Activated CD8-positive, alpha-beta memory T cell treated with anti-CD3 and anti-CD28 coated beads, Interleukin-2, amount 10 ng/mL, durations not matched to agents 7 days and 5 days (primary cell): ENCODE measurements at regions not wholly inside any gene's neighbourhood (a gene's known extent, or its start where the extent isn't known, plus 50 kb on each side); places are given as distances from the start of the nearest gene placed in this dataset.

ENCODE experiments used
- ATAC-seq: fragments of 150-1000 bp; cut with Tn5 transposase; one replicate; pipeline ENCODE4 v1.10.0; 2021; ENCODE audit warnings: moderate library complexity
- CTCF ChIA-PET: fragments of 350-600 bp; sonication (Branson Sonifier 250); formaldehyde crosslinking; loops from one replicate; lab custom pipeline; 2021; ENCODE audit warnings: antibody characterized with exemption; lab: Charles Lee
- DNase-seq: peaks from one replicate; pipeline ENCODE4 v3.0.0-alpha.2; 2020
- H3K27ac Mint-ChIP-seq: one replicate; pipeline ENCODE4 v1.8.0; 2021; ENCODE audit warnings: mild to moderate bottlenecking, mixed read lengths
- H3K27me3 Mint-ChIP-seq: one replicate; pipeline ENCODE4 v1.8.0; 2021; ENCODE audit warnings: mixed read lengths
- H3K36me3 Mint-ChIP-seq: one replicate; pipeline ENCODE4 v1.8.0; 2021; ENCODE audit warnings: mild to moderate bottlenecking, mixed read lengths
- H3K4me1 Mint-ChIP-seq: one replicate; pipeline ENCODE4 v1.8.0; 2021; ENCODE audit warnings: mixed read lengths
- H3K4me3 Mint-ChIP-seq: one replicate; pipeline ENCODE4 v1.8.0; 2021; ENCODE audit warnings: mild to moderate bottlenecking, moderate library complexity, mixed read lengths
- H3K9me3 Mint-ChIP-seq: one replicate; pipeline ENCODE4 v1.8.0; 2022; ENCODE audit warnings: low read depth, mixed read lengths

DNA sequence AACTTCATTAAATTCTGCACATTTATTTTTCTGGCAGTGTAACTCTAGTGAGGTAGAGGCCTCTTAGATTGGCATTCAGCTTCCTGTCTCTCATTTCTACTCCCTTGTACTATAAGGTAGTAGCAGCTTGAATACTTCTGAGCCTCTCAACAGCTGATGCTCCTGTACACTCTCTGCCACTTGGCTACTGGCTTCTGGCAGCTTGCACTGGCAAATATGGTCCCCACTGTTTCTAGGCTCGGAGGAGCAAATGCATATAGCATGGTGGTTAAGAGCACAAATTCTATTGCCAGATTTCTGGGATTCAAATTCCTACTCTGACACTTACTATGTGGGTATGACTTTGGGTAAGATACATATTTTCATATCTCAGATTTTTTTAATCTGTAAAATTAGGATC, 292.8 kb upstream of the ADGRB3 start:
- DNase-seq (no peak), ATAC-seq (no peak)
- Mint-ChIP-seq H3K4me1 (no peaks in the 10 kb centered on the region), H3K9me3 (no peaks in the 10 kb centered on the region), H3K27me3 (no peaks in the 10 kb centered on the region), H3K36me3 (no peaks in the 10 kb centered on the region), H3K27ac (no peak overlapping the region), H3K4me3 (no peak overlapping the region)
- CTCF ChIA-PET: no interaction called here

DNA sequence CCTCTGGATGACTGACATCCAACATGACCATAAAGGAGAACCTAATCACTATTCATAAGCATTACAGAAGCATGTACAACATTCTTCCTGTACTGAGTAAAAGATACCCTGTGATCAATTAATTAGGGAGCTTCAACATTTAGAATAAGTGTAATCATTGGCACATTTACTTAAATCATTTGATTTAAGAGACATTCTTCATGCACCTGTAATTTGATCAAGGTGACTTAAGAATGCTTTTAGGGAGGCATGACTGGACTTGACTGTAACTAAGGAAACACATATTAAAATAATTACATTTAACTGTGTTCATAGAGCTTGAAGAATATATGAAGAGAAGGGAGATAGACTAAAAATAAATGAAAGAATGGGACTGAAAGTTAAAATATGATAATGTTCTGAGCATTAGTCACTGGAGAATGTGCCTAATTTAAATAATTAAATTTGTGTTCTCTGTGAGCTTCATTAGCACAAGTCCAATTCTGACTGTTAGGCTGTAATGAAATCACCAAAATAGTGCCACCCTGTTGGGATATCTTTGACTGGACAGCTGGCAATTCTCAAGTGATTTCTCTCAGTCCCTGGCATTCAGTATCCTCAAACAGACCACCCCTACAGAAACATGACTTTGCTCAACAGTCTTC, 295.5 kb upstream of the ADGRB3 start:
- Mint-ChIP-seq H3K27ac (no peak overlapping the region), H3K27me3 (no peaks in the 10 kb centered on the region), H3K36me3 (no peaks in the 10 kb centered on the region), H3K4me3 (no peak overlapping the region), H3K4me1 (no peaks in the 10 kb centered on the region), H3K9me3 (no peaks in the 10 kb centered on the region)
- no peak for DNase-seq
- ATAC-seq: no peak
- CTCF ChIA-PET: interaction anchor here (0.6 kb wide), 1 partner anchor 304 kb away, joined by 4 read pairs; no protein-coding TSS in a partner anchor

DNA sequence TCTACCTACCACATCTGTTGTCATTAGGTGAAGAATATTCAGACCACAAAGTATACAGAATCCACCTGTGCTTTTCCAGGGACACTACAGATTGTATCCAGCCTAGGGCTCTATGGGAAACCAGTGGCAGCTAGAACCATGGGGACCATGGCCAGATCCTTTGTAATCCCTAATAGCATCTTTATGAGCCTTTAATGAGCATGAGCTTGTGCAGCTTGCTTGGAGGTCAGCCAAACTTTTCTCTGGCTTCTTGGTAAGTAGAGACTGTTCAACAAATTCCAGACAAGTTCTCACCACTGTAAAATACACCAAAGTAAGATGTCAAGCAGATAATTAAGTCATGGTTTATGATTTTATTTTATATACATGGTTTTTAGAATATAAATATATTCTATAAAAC, 301.6 kb upstream of the ADGRB3 start:
- Mint-ChIP-seq H3K27ac (no peak overlapping the region), H3K4me1 (no peaks in the 10 kb centered on the region), H3K9me3 (peaks cover 6% of the 10 kb centered on the region), H3K4me3 (no peak overlapping the region), H3K27me3 (no peaks in the 10 kb centered on the region), H3K36me3 (no peaks in the 10 kb centered on the region)
- CTCF ChIA-PET: no interaction called here
- ATAC-seq (no peak), DNase-seq (no peak)

DNA sequence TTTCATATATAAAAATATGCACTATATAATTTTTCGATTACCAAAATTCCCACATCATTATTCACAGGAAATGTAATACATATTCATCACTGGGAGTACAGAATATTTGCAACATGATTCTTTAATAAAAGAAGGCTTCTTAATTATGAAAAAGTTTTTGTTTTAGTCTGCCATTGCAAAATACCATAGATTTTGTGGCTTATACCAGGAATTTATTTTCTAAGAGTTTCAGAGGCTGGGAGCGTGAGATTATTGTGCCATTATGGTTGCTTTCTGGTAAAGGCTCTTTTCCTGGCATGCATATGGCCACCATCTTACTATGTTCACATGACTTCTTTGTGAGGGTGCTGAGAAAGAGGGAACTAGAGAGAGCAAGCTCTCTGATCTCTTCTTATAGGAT, 306.9 kb upstream of the ADGRB3 start:
- no peak for DNase-seq
- ATAC-seq: no peak
- H3K27ac Mint-ChIP-seq: no peak overlapping the region
- no peaks in the 10 kb centered on the region for H3K4me1 Mint-ChIP-seq
- CTCF ChIA-PET: no interaction called here
- no peak overlapping the region for H3K4me3 Mint-ChIP-seq
- H3K36me3 Mint-ChIP-seq: no peaks in the 10 kb centered on the region
- H3K9me3 Mint-ChIP-seq: peaks cover 5% of the 10 kb centered on the region
- H3K27me3 Mint-ChIP-seq: no peaks in the 10 kb centered on the region

DNA sequence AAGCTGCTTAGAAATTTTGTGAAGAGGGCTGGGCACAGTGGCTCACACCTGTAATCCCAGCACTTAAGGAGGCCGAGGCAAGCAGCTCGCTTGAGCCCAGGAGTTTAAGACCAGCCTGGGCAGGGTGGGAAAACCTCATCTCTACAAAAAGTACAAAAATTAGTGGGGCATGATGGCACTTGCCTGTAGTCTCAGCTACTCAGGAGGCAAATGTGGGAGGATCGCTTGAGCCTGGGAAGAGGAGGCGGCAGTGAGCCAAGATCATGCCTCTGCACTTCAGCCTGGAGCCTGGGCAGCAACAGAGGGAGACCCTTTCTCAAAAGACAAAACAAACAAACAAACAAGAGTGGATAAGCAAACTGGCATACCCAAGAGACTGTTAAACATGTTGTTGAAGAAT, 308.3 kb upstream of the ADGRB3 start:
- DNase-seq (no peak), ATAC-seq (no peak)
- H3K27ac Mint-ChIP-seq: no peak overlapping the region
- CTCF ChIA-PET: no interaction called here
- no peaks in the 10 kb centered on the region for H3K4me1 Mint-ChIP-seq
- no peaks in the 10 kb centered on the region for H3K27me3 Mint-ChIP-seq
- H3K4me3 Mint-ChIP-seq: no peak overlapping the region
- H3K9me3 Mint-ChIP-seq: peaks cover 3% of the 10 kb centered on the region
- H3K36me3 Mint-ChIP-seq: no peaks in the 10 kb centered on the region

DNA sequence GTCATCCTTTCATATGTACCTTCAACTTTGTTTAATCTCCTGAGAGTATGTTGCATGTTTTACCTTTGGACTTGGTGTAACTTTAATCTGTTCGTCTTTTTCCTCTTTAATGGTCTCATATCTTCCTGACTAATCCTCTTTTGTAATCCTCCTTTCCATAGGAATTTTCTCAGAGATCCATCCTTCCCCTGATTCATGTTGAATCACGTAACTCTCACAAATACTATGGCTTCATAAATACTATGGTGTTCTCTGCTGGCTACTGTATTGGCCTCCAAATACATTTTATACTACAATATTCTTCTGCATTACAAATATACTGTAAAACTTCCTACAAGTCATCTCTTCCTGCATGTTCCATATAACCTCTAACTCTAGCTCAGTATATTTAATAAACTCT, 317.7 kb upstream of the ADGRB3 start:
- Mint-ChIP-seq H3K4me1 (no peaks in the 10 kb centered on the region), H3K9me3 (peaks cover 4% of the 10 kb centered on the region), H3K27me3 (no peaks in the 10 kb centered on the region), H3K27ac (no peak overlapping the region), H3K4me3 (no peak overlapping the region), H3K36me3 (no peaks in the 10 kb centered on the region)
- CTCF ChIA-PET: no interaction called here
- DNase-seq (no peak), ATAC-seq (no peak)

DNA sequence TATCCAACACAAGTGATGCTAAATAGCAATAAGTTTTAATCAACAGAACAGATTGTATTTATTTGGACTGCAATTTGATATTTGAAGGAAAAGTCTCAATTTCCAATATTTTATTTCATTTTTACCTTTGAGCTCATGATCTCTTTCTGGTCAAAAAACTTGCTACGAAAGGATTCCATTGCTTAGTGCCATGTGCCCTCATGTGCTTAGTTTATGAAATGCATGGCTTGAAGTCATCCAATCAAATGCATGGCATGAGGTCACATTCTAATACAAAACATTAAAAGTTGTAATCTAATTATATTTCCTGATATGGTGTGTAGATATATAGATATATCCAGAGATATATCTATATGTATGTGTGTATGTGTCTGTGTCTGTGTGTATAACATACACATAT, 321.2 kb upstream of the ADGRB3 start:
- ATAC-seq: no peak
- no peaks in the 10 kb centered on the region for H3K9me3 Mint-ChIP-seq
- H3K36me3 Mint-ChIP-seq: no peaks in the 10 kb centered on the region

DNA sequence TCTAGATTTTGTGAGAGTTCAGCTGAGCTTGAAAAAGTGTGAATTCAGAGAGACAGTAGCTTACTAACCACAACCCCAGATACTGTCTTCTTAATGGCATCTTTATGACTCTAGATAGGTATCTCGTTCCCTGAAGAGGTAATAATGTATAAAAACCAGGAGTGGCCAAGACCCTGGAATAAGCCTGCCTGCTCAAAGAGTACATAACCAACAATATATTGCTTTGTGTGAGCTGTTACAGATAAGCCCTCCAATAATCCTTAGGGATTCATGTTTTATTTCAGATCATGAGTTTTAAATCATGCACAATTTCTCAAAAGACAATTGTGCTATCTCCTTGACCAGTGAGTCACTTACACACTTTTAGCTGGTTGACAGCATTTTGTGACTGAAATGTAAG, 327.8 kb upstream of the ADGRB3 start:
- H3K4me3 Mint-ChIP-seq: no peak overlapping the region
- no peak for ATAC-seq
- CTCF ChIA-PET: no interaction called here
- H3K9me3 Mint-ChIP-seq: peaks cover 10% of the 10 kb centered on the region
- no peak for DNase-seq
- no peaks in the 10 kb centered on the region for H3K27me3 Mint-ChIP-seq
- no peaks in the 10 kb centered on the region for H3K4me1 Mint-ChIP-seq
- H3K27ac Mint-ChIP-seq: no peak overlapping the region
- H3K36me3 Mint-ChIP-seq: no peaks in the 10 kb centered on the region

More for the DNA sequence above, 321.2 kb upstream of the ADGRB3 start:
- Mint-ChIP-seq H3K4me3 (no peak overlapping the region), H3K27me3 (no peaks in the 10 kb centered on the region), H3K4me1 (no peaks in the 10 kb centered on the region), H3K27ac (no peak overlapping the region)
- DNase-seq: no peak
- CTCF ChIA-PET: no interaction called here

DNA sequence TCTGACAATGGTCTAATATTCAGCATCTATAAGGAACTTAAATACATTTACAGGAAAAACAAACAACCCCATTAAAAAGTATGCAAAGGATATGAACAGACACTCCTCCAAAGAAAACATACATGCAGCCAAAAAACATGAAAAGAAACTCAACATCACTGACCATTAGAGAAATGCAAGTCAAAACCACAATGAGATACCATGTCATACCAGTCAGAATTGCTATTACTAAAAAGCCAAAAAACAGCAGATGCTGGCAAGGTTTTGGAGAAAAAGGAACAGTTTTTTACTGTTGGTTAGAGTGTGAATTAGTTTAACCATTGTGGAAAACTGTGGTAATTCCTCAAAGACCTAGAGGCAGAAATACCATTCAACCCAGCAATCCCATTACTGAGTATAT, 339.0 kb upstream of the ADGRB3 start:
- Mint-ChIP-seq H3K4me1 (no peaks in the 10 kb centered on the region), H3K9me3 (peaks cover 2% of the 10 kb centered on the region), H3K4me3 (no peak overlapping the region), H3K27ac (no peak overlapping the region), H3K27me3 (no peaks in the 10 kb centered on the region), H3K36me3 (no peaks in the 10 kb centered on the region)
- DNase-seq (no peak), ATAC-seq (no peak)
- CTCF ChIA-PET: no interaction called here

DNA sequence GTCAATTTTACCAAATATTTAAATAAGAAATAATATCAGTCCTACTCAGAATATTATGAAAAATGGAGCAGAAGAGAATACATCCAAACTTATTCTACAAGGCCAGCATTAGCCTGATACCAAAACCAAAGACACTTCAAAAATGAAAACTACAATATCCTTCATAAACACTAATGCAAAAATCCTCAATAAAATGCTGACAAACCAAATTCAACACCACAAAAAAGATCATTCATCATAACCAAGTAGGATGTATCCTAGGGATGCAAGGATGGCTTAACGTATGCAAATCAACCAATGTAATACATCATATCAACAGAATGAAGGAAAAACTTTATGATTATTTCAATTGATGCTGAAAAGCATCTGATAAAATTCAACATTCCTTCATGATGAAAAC, 352.4 kb upstream of the ADGRB3 start:
- no peaks in the 10 kb centered on the region for H3K36me3 Mint-ChIP-seq
- CTCF ChIA-PET: no interaction called here
- DNase-seq: no peak
- no peaks in the 10 kb centered on the region for H3K4me1 Mint-ChIP-seq
- H3K9me3 Mint-ChIP-seq: no peaks in the 10 kb centered on the region
- no peak overlapping the region for H3K27ac Mint-ChIP-seq
- no peak overlapping the region for H3K4me3 Mint-ChIP-seq
- no peaks in the 10 kb centered on the region for H3K27me3 Mint-ChIP-seq
- no peak for ATAC-seq

DNA sequence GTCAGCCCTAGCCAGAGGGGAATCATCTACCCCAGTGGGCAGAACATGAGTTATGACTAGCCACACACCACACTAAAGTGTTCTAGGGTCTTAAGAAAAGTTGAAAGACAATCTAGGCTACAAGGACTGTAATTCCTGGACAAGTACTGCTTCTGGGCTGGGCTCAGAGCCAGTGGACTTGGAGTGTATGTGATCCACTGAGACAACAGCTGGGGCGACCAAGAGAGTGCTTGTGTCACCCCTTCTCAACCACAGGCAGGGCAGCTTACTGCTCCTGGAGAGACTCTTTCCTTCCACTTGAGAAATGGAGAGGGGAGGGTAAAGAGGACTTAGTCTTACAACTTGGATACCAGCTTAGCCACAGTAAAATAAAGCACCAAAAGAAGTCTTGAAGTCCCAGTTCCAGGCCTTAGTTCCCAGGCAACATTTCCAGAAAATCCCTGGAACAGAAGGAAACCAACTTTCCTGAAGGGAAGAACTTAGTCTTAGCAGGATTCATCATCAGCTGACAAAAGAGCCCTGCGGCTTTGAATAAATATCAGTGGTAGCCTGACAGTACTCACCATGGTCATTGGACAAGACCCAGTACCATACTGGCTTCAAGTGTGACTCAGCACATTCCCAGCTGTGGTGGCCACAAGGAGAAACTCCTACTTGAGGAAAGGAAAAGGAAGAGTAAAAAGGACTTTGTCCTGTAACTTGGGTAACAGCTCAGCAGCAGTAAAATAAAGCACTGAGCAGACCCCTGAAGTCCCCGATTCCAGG, 355.1 kb upstream of the ADGRB3 start:
- Mint-ChIP-seq H3K4me3 (no peak overlapping the region), H3K9me3 (no peaks in the 10 kb centered on the region), H3K36me3 (no peaks in the 10 kb centered on the region), H3K27me3 (no peaks in the 10 kb centered on the region), H3K27ac (no peak overlapping the region), H3K4me1 (no peaks in the 10 kb centered on the region)
- no peak for ATAC-seq
- DNase-seq: no peak
- CTCF ChIA-PET: no interaction called here

DNA sequence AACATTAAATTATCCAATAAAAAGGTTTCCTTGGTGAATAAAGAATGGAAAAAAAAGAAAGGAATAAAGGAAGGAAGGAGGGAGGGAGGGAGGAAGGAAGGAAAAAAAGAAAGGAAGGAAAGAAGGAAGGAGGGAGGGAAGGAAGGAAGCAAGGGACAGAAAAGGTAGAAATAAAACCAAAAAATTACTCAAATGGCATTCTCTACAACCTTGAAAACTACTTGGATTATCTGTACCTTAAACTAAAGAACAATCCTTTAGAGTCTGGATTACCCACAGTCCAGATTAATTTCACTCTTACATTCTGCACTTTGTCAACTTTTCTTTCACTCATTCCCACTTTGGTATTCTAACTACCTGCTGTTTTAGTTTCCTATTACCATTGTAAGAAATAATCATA, 361.8 kb upstream of the ADGRB3 start:
- peaks cover 4% of the 10 kb centered on the region for H3K9me3 Mint-ChIP-seq
- H3K27ac Mint-ChIP-seq: no peak overlapping the region
- no peaks in the 10 kb centered on the region for H3K4me1 Mint-ChIP-seq
- DNase-seq (no peak), ATAC-seq (no peak)
- H3K36me3 Mint-ChIP-seq: no peaks in the 10 kb centered on the region
- no peak overlapping the region for H3K4me3 Mint-ChIP-seq
- H3K27me3 Mint-ChIP-seq: no peaks in the 10 kb centered on the region
- CTCF ChIA-PET: no interaction called here

DNA sequence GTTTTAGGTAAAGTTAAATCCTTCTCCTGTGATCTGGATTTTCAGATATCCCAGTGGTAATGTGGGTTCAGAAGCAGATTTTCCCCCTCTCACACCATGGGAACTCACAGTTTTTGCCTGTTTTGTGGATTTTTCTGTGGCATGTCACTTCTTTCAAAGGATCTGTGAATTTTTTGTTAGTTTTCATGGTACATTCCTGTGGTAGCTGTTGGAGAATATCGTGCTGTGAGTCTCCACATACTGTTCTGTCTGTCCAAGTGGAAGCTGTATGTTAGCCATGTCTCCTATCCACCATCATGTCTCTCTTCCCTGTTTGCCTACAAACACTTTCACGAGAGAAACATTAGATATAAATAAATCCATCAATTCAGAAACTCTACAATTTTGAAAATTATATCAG, 378.7 kb upstream of the ADGRB3 start:
- DNase-seq: no peak
- Mint-ChIP-seq H3K4me1 (no peaks in the 10 kb centered on the region), H3K27me3 (no peaks in the 10 kb centered on the region), H3K9me3 (peaks cover 13% of the 10 kb centered on the region), H3K27ac (no peak overlapping the region), H3K4me3 (no peak overlapping the region), H3K36me3 (no peaks in the 10 kb centered on the region)
- CTCF ChIA-PET: no interaction called here
- no peak for ATAC-seq

DNA sequence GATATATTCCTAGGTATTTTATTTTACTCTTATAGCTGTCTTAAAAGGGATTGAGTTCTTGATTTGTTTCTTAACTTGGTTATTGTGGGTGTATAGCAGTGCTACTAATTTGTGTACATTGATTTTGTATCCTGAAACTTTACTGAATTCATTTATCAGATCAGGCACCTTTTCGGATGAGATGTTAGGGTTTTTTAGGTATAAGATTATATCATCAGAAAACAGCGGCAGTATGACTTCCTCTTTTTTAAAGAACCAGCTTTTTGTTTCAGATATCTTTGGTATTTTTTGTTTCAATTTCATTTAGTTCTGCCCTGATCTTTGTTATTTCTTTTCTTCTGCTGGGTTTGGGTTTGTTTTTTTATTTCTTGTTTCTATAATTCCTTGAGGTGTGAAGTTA, 382.4 kb upstream of the ADGRB3 start:
- CTCF ChIA-PET: no interaction called here
- Mint-ChIP-seq H3K27me3 (no peaks in the 10 kb centered on the region), H3K9me3 (peaks cover 13% of the 10 kb centered on the region), H3K27ac (no peak overlapping the region), H3K4me1 (no peaks in the 10 kb centered on the region), H3K36me3 (no peaks in the 10 kb centered on the region), H3K4me3 (no peak overlapping the region)
- ATAC-seq (no peak), DNase-seq (no peak)
